ENCODE measurements at regions not wholly inside any gene's neighbourhood (a gene's known extent, or its start where the extent isn't known, plus 50 kb on each side); places are given as distances from the start of the nearest gene placed in this dataset.

- H2AFZ ChIP-seq (ENCODE audit: low read length), result no peak overlapping the region
- no peaks in the 10 kb centered on the region for H4K20me1 ChIP-seq (ENCODE audit: control insufficient read depth, extremely low read depth, insufficient read depth, low read length)
- no peak for DNase-seq (ENCODE audit: low read depth in 2 of 2)
- H3K4me2 ChIP-seq (ENCODE audit: extremely low read depth, insufficient read depth, low read length), result no peak overlapping the region
- TF ChIP-seq CTCF (conservative IDR thresholded peaks at IDR 0.05 in 1 of 2, IDR thresholded peaks at IDR 0.05 in 1 of 2; ENCODE audit: low read depth in 1 of 2, low read length in 2 of 2) (peak; percentile 34 to 68), EZH2 (IDR thresholded peaks at IDR 0.05; ENCODE audit: low read length, missing control alignments) (no peak)
- no peaks in the 10 kb centered on the region for H3K27me3 ChIP-seq (ENCODE audit: control insufficient read depth, insufficient read depth, low read length)
- no peaks in the 10 kb centered on the region for H3K36me3 ChIP-seq (ENCODE audit: control insufficient read depth, insufficient read depth, low read length)
- H3K9ac ChIP-seq (ENCODE audit: insufficient read depth, low read length), result no peak overlapping the region
- H3K27ac ChIP-seq (ENCODE audit: insufficient read depth, low read length), result no peak overlapping the region
- no peak overlapping the region for H3K4me3 ChIP-seq (replicated peaks in 1 of 4; ENCODE audit: control extremely low read depth in 1 of 4, insufficient read depth in 1 of 4, low read depth in 3 of 4, low read length in 4 of 4)
- no peaks in the 10 kb centered on the region for H3K79me2 ChIP-seq (ENCODE audit: control insufficient read depth, insufficient read depth, low read length)
- H3K9me3 ChIP-seq (ENCODE audit: control insufficient read depth, insufficient read depth, low read depth, low read length), result no peaks in the 10 kb centered on the region
- no peaks in the 10 kb centered on the region for H3K4me1 ChIP-seq (ENCODE audit: control insufficient read depth, extremely low read depth, insufficient read depth, low read length)
Measured at GRCh38 chr20:51318058-51318949, 224.2 kb downstream of the NFATC2 start.

- Histone ChIP-seq H3K4me3 (replicated peaks in 1 of 4; ENCODE audit: control extremely low read depth in 1 of 4, insufficient read depth in 1 of 4, low read depth in 3 of 4, low read length in 4 of 4) (no peak overlapping the region), H3K9me3 (ENCODE audit: control insufficient read depth, insufficient read depth, low read depth, low read length) (no peaks in the 10 kb centered on the region), H3K79me2 (ENCODE audit: control insufficient read depth, insufficient read depth, low read length) (no peaks in the 10 kb centered on the region), H3K9ac (ENCODE audit: insufficient read depth, low read length) (no peak overlapping the region), H3K27me3 (ENCODE audit: control insufficient read depth, insufficient read depth, low read length) (no peaks in the 10 kb centered on the region), H3K4me1 (ENCODE audit: control insufficient read depth, extremely low read depth, insufficient read depth, low read length) (no peaks in the 10 kb centered on the region), H3K36me3 (ENCODE audit: control insufficient read depth, insufficient read depth, low read length) (no peaks in the 10 kb centered on the region), H3K4me2 (ENCODE audit: extremely low read depth, insufficient read depth, low read length) (no peak overlapping the region), H4K20me1 (ENCODE audit: control insufficient read depth, extremely low read depth, insufficient read depth, low read length) (no peaks in the 10 kb centered on the region), H2AFZ (ENCODE audit: low read length) (no peak overlapping the region), H3K27ac (ENCODE audit: insufficient read depth, low read length) (no peak overlapping the region)
- no peak for TF ChIP-seq CTCF (conservative IDR thresholded peaks at IDR 0.05 in 1 of 2, IDR thresholded peaks at IDR 0.05 in 1 of 2; ENCODE audit: low read depth in 1 of 2, low read length in 2 of 2)
- TF ChIP-seq EZH2 (IDR thresholded peaks at IDR 0.05; ENCODE audit: low read length, missing control alignments), result no peak
- DNase-seq (ENCODE audit: low read depth in 2 of 2), result peak in 1 of 2 donors; percentile 25
Measured at GRCh38 chr20:51315390-51315789, 227.1 kb downstream of the NFATC2 start.

- no peak overlapping the region for H2AFZ ChIP-seq (ENCODE audit: low read length)
- H3K27ac ChIP-seq (ENCODE audit: insufficient read depth, low read length), result no peak overlapping the region
- H3K9ac ChIP-seq (ENCODE audit: insufficient read depth, low read length), result no peak overlapping the region
- peak in 1 of 2 donors; percentile 27 for DNase-seq (ENCODE audit: low read depth in 2 of 2)
- H3K36me3 ChIP-seq (ENCODE audit: control insufficient read depth, insufficient read depth, low read length), result no peaks in the 10 kb centered on the region
- no peaks in the 10 kb centered on the region for H3K79me2 ChIP-seq (ENCODE audit: control insufficient read depth, insufficient read depth, low read length)
- H4K20me1 ChIP-seq (ENCODE audit: control insufficient read depth, extremely low read depth, insufficient read depth, low read length), result no peaks in the 10 kb centered on the region
- H3K27me3 ChIP-seq (ENCODE audit: control insufficient read depth, insufficient read depth, low read length), result no peaks in the 10 kb centered on the region
- H3K4me1 ChIP-seq (ENCODE audit: control insufficient read depth, extremely low read depth, insufficient read depth, low read length), result no peaks in the 10 kb centered on the region
- H3K4me2 ChIP-seq (ENCODE audit: extremely low read depth, insufficient read depth, low read length), result no peak overlapping the region
- no peak overlapping the region for H3K4me3 ChIP-seq (replicated peaks in 1 of 4; ENCODE audit: control extremely low read depth in 1 of 4, insufficient read depth in 1 of 4, low read depth in 3 of 4, low read length in 4 of 4)
- TF ChIP-seq CTCF (conservative IDR thresholded peaks at IDR 0.05 in 1 of 2, IDR thresholded peaks at IDR 0.05 in 1 of 2; ENCODE audit: low read depth in 1 of 2, low read length in 2 of 2), result peak in 1 of 2 donors; percentile 9
- no peak for TF ChIP-seq EZH2 (IDR thresholded peaks at IDR 0.05; ENCODE audit: low read length, missing control alignments)
- H3K9me3 ChIP-seq (ENCODE audit: control insufficient read depth, insufficient read depth, low read depth, low read length), result no peaks in the 10 kb centered on the region
Measured at GRCh38 chr20:51313358-51313827, 229.1 kb downstream of the NFATC2 start.

Measured in fibroblast of lung (primary cell).